NCI-H1048 (cell line): ENCODE measurements at regions not wholly inside any gene's neighbourhood (a gene's known extent, or its start where the extent isn't known, plus 50 kb on each side); places are given as distances from the start of the nearest gene placed in this dataset.
"Not testable (repeated sequence)": the region's sequence is repeated elsewhere in the genome, so short reads cannot be mapped to it uniquely, and the experiment has no call there.

Source experiments
- DNase-seq: peaks from one replicate; lab custom pipeline; 2025; lab: John Stamatoyannopoulos, UW

GRCh38 chr2:4695281-4695861 is 992.0 kb downstream of the DCDC2C start:
- DNase-seq: no peak

GRCh38 chr2:4715065-4715464 is 977.1 kb upstream of the SOX11 start:
- no peak for DNase-seq

GRCh38 chr2:4718777-4719176 is 973.4 kb upstream of the SOX11 start:
- no peak for DNase-seq

DNA sequence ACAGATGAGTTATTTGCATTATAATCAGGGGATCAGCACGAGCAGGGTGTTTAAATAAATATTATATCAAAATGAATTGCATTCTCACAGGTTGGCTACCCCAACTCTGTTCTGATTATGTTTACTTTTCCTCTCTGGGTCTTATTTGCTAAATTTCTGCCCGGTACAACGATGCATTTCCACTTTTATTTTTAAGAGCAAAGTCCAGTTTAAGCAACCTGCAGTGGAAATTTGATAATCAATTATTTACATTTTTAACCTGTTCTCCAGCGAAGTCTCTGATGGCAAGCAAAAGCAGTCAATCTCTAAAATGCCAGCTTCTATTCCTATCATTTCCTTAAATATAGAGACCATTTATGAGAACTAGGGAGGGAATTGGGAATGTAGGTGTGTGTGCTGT is 966.6 kb upstream of the SOX11 start:
- DNase-seq: no peak

DNA sequence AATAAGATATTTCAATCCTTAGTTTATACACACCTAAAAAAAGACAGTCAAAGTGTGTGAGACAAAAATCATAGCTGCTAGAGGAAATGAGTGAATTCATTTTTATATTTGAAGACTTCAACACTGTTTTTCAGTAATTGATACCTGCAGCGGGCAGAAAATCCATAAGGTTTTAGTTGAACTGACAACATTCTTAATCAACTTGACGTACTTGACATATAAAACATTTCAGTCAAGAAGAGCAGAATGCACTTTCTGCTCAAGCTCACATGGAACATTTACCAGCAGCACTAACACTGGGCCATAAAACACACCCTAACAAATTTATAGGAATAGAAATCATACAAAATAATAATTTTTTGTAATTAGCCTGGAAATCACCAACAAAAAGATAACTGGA is 959.6 kb upstream of the SOX11 start:
- no peak for DNase-seq

- DNase-seq: no peak
These were observed 946.9 kb upstream of the SOX11 start for GRCh38 chr2:4745056-4745991.

DNA sequence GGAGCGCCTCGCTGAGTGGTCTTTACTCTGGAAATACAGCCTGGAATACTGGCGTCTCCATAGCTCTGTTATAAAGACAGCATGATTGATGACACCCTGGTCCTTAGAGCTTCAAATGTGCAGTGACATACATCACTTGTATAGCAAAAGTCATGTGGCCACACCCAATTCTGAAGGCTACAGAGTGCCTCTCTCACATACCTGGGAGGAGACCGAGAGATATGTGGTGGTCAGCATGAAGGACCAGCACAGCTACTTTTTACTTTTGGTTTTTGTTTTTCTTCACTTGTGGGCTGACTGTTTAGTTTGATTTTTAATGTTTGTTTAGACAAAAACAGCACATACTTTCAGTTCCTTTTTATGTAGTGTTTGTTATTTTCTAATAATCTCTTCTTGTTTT is 938.5 kb upstream of the SOX11 start:
- DNase-seq: no peak

- DNase-seq: no peak
These were observed 929.2 kb upstream of the SOX11 start for GRCh38 chr2:4762951-4763376.

GRCh38 chr2:4765787-4766530 is 926.2 kb upstream of the SOX11 start:
- no peak for DNase-seq

- no peak for DNase-seq
These were observed 916.5 kb upstream of the SOX11 start for GRCh38 chr2:4775668-4776067.

GRCh38 chr2:4780679-4781078 is 911.5 kb upstream of the SOX11 start:
- DNase-seq: no peak

- no peak for DNase-seq
These were observed 909.5 kb upstream of the SOX11 start for GRCh38 chr2:4782647-4783046.

GRCh38 chr2:4791488-4791887 is 900.7 kb upstream of the SOX11 start:
- DNase-seq: no peak

GRCh38 chr2:4792126-4792525 is 900.1 kb upstream of the SOX11 start:
- DNase-seq: no peak

DNA sequence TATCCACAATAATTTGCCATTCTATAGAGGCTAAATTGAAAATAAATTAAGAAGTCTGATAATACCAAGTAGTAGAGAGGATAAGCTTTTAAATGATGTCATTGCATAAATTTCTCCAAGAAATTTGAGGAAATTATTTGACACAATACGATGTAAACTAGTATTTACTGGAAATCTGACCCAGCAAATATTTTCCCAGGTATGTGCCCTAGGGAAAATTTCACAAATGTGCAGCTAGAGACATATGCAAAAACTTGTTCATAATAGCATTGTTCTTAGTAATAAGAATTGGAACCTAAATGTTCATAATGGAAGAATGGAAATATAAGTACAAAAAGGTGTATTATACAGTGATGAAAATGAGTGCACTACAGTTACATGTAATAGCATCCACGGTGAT is 888.8 kb upstream of the SOX11 start:
- no peak for DNase-seq

DNA sequence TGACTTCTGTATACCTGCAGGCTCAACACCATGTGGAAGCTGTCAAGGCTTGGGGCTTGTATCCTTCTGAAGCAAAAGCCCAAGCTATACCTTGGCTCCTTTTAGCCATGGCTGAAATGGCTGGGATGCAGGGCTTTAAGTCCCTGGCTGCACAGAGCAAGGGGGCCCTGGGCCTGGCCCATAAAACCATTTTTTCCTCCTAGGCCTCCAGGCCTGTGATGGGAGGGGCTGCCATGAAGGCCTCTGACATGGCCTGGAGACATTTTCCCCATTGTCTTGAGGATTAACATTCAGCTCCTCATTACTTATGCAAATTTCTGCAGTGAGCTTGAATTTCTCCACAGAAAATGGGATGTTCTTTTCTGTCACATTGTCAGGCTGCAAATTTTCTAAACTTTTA is 878.0 kb upstream of the SOX11 start:
- not testable (repeated sequence) for DNase-seq

- DNase-seq: no peak
These were observed 864.3 kb upstream of the SOX11 start for GRCh38 chr2:4827836-4828235.

GRCh38 chr2:4828682-4829374 is 863.4 kb upstream of the SOX11 start:
- DNase-seq: no peak

DNA sequence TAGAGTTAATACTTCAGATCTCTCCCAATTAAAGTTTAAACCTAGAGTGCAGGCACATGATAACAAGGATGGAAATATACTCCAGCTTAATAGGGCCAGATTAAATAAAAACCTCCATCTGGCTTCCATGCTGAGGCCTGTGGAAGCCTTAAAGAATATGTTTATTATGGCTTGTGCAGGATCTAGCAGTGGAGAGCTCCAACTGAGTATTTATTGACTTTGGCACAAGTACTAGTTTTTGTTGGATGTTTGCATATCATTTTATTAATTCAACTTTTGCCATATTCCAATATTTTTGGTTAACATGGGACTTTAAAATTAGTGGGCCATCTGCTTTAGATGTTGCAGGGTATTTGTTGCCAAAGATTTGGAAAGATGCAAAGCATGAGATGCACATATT is 860.4 kb upstream of the SOX11 start:
- DNase-seq: peak; percentile 1

DNA sequence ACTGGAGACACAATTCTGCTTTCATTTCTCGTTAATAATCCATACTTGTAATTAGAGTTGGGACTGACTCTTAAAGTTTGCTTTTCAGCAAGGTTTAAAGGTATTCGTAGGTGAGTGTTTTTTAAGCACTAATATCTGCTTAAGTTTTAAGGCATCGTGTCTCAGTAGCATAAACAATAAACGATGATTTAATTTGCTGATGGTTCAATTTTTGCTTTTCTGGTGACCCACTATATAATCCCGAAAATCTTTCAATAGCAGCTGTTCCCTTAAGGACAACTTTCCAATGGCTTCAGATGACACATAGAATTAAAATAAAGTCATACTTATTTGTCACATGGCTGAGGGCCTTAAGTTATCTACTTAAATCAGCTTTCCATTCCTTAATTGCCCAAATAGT is 859.5 kb upstream of the SOX11 start:
- DNase-seq: no peak

GRCh38 chr2:4838626-4839025 is 853.6 kb upstream of the SOX11 start:
- DNase-seq: no peak

GRCh38 chr2:4840791-4841190 is 851.4 kb upstream of the SOX11 start:
- no peak for DNase-seq
